Stimulated activated naive CD8-positive, alpha-beta T cell treated with anti-CD3 and anti-CD28 coated beads, Interleukin-15, Interleukin-2, amounts not matched to agents 100 ng/mL and 50 ng/mL, for 24 hours (primary cell): ENCODE measurements at regions not wholly inside any gene's neighbourhood (a gene's known extent, or its start where the extent isn't known, plus 50 kb on each side); places are given as distances from the start of the nearest gene placed in this dataset.

Source experiments
- H3K27ac Mint-ChIP-seq: one replicate; pipeline ENCODE4 v1.8.0; 2021; ENCODE audit warnings: mild to moderate bottlenecking, mixed read lengths
- H3K27me3 Mint-ChIP-seq: one replicate; pipeline ENCODE4 v1.8.0; 2021; ENCODE audit warnings: mixed read lengths
- H3K36me3 Mint-ChIP-seq: one replicate; pipeline ENCODE4 v1.8.0; 2021; ENCODE audit warnings: low read depth, mixed read lengths
- H3K4me1 Mint-ChIP-seq: one replicate; pipeline ENCODE4 v1.8.0; 2021; ENCODE audit warnings: low read depth, mixed read lengths
- H3K4me3 Mint-ChIP-seq: one replicate; pipeline ENCODE4 v1.8.0; 2021; ENCODE audit warnings: mild to moderate bottlenecking, mixed read lengths
- H3K9me3 Mint-ChIP-seq: one replicate; pipeline ENCODE4 v1.8.0; 2021; ENCODE audit warnings: mixed read lengths

DNA sequence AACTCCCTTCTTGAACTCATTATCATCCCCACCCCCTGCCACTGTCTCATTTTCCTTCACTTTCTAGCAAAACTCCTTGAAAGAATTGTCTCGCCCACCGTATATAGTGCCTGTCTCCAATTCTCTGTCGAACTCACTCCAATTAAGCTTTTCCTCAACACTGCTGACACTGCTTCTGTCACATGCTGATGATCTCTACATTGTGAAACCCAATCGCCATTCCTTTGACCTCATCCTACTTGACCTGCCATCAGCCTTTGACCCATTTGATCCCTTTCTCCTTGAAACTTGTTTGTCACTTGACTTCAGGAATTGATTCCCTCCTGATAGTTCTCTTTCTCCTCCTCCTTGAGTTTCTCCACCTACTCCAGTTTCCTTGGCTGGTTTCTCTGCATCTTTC lies 54.8 kb downstream of the CCDC71L start:
- Mint-ChIP-seq H3K9me3 (no peaks in the 10 kb centered on the region), H3K27me3 (no peaks in the 10 kb centered on the region), H3K36me3 (no peaks in the 10 kb centered on the region), H3K4me1 (no peaks in the 10 kb centered on the region), H3K4me3 (no peak overlapping the region), H3K27ac (no peak overlapping the region)

DNA sequence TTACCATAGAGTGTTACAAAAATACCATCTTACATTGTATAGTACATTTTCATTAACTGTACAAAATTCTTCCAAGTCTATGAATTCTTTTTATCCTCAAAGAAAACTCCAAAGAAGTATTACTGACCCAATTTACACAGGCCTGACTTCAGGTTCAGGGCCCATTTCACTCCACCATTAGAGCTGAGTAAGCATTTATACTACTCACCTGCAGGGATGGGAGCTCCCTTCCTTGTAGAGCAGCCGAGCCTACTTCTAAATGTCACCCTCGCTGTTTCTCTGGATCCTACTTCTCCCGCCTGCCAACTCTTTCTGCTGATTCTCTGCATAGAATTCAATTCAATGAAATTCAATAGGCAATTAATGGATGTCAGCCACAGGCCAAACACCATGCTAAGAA lies 56.0 kb downstream of the CCDC71L start:
- Mint-ChIP-seq H3K36me3 (no peaks in the 10 kb centered on the region), H3K4me3 (no peak overlapping the region), H3K27ac (no peak overlapping the region), H3K27me3 (no peaks in the 10 kb centered on the region), H3K4me1 (no peaks in the 10 kb centered on the region), H3K9me3 (no peaks in the 10 kb centered on the region)

DNA sequence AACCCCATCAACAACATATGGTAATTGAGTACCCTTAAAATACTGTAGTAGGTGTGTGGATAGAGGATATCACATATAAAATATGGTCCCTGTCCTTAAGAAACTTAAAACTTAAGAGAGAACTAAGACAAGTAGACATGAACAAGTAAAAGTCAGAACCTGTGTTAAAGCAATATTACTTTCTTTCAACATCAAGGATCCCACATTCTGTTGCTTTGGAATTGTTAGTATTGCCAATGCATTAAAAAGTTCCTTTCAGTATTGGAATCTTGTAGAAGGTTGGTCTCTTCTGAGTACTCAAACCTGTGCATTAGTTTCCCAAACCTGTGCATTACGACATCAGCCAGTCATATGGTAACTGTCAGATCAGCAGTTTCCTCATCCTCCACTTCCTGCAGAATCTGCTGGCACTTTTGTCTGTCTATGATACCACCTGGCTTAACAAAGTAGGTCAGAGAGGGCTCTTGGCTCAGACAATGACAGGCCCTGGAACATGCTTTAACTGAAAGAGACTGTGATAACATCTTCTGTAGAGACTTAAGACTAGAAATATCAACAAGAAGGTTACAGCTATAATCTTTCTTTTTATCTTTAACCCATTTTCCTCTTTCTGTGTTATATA lies 56.5 kb downstream of the CCDC71L start:
- Mint-ChIP-seq H3K4me1 (no peaks in the 10 kb centered on the region), H3K36me3 (no peaks in the 10 kb centered on the region), H3K4me3 (no peak overlapping the region), H3K27ac (no peak overlapping the region), H3K27me3 (no peaks in the 10 kb centered on the region), H3K9me3 (no peaks in the 10 kb centered on the region)

DNA sequence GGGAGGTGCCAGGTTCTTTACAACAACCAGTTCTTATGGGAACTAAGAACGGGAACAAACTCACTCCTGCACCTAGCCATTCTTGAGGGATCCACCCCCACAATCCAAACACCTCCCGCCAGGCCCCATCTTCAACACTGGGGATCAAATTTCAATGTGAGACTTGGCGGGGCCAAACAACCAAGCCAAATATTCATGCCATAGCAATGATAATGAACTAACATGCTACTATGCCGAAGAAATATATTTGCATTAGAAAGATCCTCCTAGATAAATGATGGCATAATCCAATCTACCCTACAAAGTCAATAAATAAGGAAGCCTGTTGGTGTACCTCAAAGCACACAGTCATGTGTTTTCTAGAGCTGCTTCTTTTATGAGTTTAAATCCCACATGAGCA lies 57.6 kb downstream of the CCDC71L start:
- Mint-ChIP-seq H3K27ac (no peak overlapping the region), H3K9me3 (no peaks in the 10 kb centered on the region), H3K4me1 (peaks cover 6% of the 10 kb centered on the region), H3K36me3 (no peaks in the 10 kb centered on the region), H3K27me3 (no peaks in the 10 kb centered on the region), H3K4me3 (no peak overlapping the region)

DNA sequence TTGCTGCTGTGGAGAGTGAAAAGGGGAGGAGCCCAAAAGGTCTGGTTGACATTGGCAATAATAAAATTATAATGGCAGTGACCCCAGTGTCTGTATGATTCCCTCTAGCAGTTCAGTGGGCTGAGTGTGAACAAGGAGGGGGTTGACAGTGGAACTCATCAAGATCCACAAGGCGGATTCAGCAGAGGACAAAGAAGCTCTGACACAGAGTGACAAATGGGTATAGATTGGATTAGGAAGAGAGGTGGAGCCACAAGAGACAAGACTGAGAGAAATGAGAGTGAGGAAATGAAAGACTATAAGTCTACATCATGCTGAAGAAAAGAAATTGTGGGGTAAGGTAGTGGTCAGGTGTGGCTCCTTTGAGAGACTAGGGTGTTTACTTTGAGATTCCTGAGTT lies 58.9 kb downstream of the CCDC71L start:
- no peaks in the 10 kb centered on the region for H3K27me3 Mint-ChIP-seq
- no peak overlapping the region for H3K27ac Mint-ChIP-seq
- no peaks in the 10 kb centered on the region for H3K36me3 Mint-ChIP-seq
- peaks cover 6% of the 10 kb centered on the region for H3K4me1 Mint-ChIP-seq
- no peaks in the 10 kb centered on the region for H3K9me3 Mint-ChIP-seq
- H3K4me3 Mint-ChIP-seq, result no peak overlapping the region

DNA sequence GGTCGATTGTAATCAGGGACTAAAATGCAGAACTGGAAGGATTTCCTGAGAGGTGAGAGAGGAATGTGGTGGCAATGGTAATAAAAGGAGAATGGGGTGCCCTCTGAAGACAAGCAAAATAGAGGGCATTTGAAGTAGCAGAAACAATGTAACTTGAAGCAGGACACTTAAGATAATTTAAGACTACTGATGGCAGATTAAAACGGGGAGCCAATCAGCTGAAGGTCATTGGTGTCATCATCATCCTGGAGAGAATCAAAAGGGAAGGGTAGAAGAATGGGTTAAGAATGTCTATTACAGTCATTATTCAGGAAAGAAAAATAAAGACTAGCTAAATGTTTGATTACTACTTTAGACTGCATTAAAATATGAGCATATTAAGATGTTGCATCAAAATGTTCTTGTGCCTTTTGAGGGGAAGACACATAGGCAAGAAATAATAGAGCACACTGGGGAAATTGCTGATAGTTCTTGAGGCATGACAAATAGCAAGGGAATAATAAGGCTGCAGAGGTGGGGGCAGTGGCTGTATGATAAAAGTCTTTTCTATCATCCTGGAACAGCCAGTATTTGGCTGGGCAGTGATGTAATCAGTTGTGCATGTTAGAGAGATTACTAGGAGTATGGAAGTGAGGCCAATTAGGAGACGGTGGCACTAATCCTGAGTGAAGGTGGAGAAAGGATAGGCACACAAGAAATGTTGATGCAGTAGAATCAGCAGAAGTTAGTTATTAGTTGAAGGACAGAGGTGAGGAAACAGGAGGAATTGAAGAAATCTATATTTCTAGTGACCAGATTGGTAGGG lies 60.2 kb downstream of the CCDC71L start:
- H3K9me3 Mint-ChIP-seq, result no peaks in the 10 kb centered on the region
- peaks cover 6% of the 10 kb centered on the region for H3K4me1 Mint-ChIP-seq
- H3K4me3 Mint-ChIP-seq, result no peak overlapping the region
- H3K27ac Mint-ChIP-seq, result no peak overlapping the region
- H3K27me3 Mint-ChIP-seq, result peaks cover 3% of the 10 kb centered on the region
- no peaks in the 10 kb centered on the region for H3K36me3 Mint-ChIP-seq

DNA sequence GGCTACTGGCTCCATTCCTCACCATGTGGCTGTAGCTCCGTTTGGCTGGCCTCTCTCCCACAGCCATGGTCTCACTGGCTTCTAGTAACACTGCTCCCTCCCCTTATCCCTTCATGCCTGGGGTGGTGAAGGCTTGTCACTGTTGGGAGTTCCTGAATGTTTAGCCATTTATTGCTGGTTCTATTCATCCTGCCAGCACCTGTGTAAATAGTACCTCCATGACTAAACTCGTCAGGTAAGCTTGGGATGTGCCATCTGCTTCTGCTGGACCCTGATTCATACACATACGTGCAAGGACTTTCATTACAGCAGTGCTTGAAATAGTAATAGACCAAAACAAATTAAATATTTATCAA lies 61.6 kb downstream of the CCDC71L start:
- Mint-ChIP-seq H3K9me3 (no peaks in the 10 kb centered on the region), H3K4me1 (peaks cover 6% of the 10 kb centered on the region), H3K27ac (no peak overlapping the region), H3K27me3 (peaks cover 6% of the 10 kb centered on the region), H3K36me3 (no peaks in the 10 kb centered on the region), H3K4me3 (no peak overlapping the region)

DNA sequence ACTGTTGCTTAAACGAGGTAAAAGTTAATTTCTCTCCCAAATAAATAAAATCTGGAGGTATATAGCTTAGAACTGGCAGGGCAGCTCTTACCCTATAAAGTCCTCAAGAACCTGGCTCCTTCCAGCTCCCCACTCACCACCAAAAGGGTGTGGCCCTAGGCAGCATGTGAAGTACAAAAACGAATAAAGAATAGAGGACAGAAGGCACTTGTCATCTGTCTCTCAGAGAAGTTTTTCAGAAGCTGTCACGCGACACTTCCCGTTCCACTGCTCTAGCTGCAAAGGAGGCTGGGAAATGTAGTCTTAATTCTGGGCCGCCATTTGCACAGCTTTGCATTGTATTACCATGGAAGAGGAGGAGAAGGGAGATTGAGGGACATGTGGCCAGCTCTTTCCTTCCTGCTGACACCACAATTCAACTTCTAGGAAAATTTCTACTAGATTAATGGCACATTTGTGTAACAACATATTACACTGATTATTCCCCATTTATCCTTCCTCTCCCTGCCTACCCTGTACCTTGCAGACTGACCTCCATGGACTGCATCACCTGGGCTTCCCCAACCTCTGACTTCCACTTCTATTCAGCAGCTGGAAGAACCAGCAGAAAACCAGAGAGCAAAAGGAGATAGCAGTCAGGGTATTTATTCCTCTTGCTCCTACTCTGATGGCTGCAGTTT lies 62.2 kb downstream of the CCDC71L start:
- H3K4me1 Mint-ChIP-seq, result peaks cover 6% of the 10 kb centered on the region
- peaks cover 10% of the 10 kb centered on the region for H3K27me3 Mint-ChIP-seq
- no peaks in the 10 kb centered on the region for H3K36me3 Mint-ChIP-seq
- peak overlapping the region; percentile 21 for H3K4me3 Mint-ChIP-seq
- H3K27ac Mint-ChIP-seq, result no peak overlapping the region
- no peaks in the 10 kb centered on the region for H3K9me3 Mint-ChIP-seq

DNA sequence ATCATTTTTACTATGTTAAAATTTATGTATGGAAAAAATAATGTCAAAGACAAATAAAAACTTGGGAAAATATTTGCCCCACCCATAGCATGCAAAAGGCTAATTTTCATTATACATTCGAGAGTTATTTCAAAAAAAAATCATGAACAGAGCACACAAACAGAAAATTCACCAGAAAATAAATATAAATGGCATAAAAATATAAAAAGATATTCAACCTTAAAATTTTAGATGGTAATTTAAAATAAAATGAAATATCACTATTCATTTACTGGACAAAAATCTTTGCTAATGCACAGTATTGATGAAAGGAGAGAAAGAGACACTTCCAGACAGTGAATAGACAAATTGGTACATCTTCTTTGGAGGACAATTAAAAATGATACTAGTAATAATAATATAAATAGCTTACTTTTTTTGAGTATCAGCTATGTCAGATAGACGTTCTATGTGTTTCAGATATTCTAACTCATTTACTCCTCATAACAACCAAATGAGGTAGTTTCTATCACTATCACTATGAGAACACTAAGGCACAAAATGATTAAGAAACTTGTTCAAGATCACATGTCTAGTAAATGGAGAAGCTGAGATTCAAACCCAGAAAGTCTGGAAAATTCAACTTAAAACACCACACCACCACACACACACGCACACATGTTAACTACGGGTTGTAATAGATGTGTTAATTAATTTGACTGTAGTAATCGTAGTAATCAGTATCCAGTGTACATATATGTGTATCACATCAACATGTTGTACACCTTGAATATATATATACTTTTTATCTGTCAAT lies 63.0 kb downstream of the CCDC71L start:
- H3K4me1 Mint-ChIP-seq, result peaks cover 6% of the 10 kb centered on the region
- no peaks in the 10 kb centered on the region for H3K36me3 Mint-ChIP-seq
- no peaks in the 10 kb centered on the region for H3K9me3 Mint-ChIP-seq
- peaks cover 17% of the 10 kb centered on the region for H3K27me3 Mint-ChIP-seq
- H3K27ac Mint-ChIP-seq, result no peak overlapping the region
- H3K4me3 Mint-ChIP-seq, result no peak overlapping the region

DNA sequence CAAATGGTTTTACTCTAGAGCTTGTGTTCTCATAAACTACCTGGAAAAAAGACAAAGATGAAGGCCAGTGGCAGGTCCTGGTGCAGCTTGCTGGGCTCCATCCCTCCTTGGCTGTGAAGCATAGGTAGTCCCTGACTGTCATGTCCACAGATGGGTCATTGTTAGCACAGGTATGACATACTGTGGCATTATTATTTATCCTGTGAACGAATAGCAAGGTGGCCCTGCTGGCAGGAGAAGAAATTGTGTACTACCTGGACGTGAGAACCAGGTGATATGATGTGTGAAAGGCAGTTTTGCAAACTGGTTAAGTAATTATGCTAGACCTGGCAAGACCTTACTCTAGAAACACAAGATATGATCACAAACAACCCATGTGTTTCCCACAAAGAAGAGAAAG lies 63.9 kb downstream of the CCDC71L start:
- Mint-ChIP-seq H3K27me3 (peaks cover 18% of the 10 kb centered on the region), H3K9me3 (no peaks in the 10 kb centered on the region), H3K4me1 (peaks cover 6% of the 10 kb centered on the region), H3K36me3 (no peaks in the 10 kb centered on the region), H3K27ac (no peak overlapping the region), H3K4me3 (no peak overlapping the region)

DNA sequence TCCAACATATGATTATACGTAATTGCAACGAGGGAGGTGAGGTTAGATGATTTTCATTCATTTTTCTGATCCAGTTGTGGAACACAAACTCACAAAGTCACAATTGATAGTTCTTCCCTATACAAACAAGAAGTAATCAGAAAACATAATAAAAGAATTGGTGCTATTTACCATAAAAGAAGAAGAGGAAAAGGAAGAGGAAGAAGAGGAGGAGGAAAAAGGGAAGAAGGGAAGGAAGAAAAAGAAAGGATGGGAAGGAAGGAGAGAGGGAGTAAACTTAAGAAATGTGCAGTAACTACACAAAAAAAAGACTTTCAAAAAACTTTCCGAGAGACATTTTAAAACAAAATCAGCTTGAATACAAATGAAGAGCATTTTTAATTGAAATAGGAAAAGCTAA lies 65.0 kb downstream of the CCDC71L start:
- H3K4me3 Mint-ChIP-seq, result no peak overlapping the region
- peaks cover 6% of the 10 kb centered on the region for H3K4me1 Mint-ChIP-seq
- H3K36me3 Mint-ChIP-seq, result no peaks in the 10 kb centered on the region
- H3K27me3 Mint-ChIP-seq, result peaks cover 21% of the 10 kb centered on the region
- H3K27ac Mint-ChIP-seq, result no peak overlapping the region
- no peaks in the 10 kb centered on the region for H3K9me3 Mint-ChIP-seq

DNA sequence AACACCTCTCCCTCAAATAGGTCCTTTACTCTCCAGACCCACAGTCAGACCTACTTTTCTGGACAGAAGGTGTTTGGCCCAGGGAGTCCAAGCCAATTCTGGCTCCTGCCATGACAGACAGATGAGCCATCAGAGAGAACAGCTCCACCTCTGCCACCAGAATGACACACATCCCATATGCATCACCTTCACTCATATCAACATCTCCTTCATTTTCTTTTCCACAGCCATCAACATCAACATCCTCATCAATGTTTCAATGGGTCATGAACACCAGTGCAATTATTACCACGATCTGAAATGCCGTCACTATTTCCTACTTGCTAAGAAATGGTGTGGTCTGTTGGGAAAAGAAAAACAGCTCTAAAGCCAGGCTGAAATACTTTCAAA lies 67.9 kb downstream of the CCDC71L start:
- Mint-ChIP-seq H3K4me3 (no peak overlapping the region), H3K4me1 (no peaks in the 10 kb centered on the region), H3K27me3 (peaks cover 31% of the 10 kb centered on the region), H3K27ac (no peak overlapping the region), H3K36me3 (no peaks in the 10 kb centered on the region), H3K9me3 (no peaks in the 10 kb centered on the region)

DNA sequence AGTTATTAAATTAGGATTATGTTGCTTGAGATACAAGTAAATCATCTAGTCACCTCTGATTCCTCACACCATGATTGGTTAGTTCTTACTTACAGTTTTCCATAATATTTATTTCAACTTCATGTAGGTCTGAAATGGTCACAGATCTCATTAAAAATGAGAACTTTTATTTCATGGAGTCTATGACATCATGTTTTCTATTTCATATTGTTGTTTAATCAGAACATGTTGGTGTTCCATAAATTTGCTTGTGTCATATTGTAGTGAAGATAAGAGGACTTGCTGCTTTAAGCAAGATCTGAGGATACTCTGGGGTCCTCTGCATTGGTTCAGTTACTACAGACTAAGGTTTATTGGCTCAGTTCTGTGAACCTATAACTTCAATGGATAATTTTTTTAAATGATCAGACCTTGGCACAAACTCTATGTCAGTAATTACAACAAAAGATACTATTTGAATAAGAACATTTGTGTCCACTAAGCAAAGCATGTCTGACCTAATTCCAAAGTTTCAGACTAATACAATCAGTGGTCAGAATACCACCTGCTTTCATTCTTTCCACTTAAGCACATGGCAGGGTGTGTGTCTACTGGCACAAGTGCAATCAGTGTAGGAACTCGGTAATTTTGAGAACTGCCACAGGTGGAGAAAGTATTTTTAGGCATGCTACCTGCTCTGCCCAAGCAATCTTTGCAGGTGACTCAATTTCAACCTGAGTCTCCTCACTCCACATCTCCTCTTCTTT lies 68.5 kb downstream of the CCDC71L start:
- H3K27me3 Mint-ChIP-seq, result peaks cover 31% of the 10 kb centered on the region
- H3K4me1 Mint-ChIP-seq, result no peaks in the 10 kb centered on the region
- no peak overlapping the region for H3K27ac Mint-ChIP-seq
- H3K4me3 Mint-ChIP-seq, result no peak overlapping the region
- no peaks in the 10 kb centered on the region for H3K36me3 Mint-ChIP-seq
- no peaks in the 10 kb centered on the region for H3K9me3 Mint-ChIP-seq

DNA sequence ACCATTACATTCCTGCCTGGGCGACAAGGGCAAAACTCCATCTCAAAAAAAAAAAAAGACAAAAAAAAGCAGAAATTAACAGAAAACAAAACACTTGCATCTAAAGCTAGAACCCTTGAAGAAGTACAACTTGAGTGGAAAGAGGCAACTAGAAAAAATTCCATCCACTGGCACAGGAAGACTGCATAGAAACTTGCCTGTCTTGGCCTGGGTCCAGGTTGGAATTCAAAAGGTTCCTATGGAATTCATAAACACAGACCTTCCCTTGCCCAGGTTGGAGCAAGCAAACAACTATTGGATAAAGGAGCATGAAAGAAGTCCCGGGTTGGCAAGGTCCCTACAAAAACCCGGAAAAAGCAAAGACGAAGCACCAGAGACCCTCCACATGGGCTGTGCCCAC lies 69.8 kb downstream of the CCDC71L start:
- no peaks in the 10 kb centered on the region for H3K36me3 Mint-ChIP-seq
- H3K27ac Mint-ChIP-seq, result no peak overlapping the region
- no peaks in the 10 kb centered on the region for H3K4me1 Mint-ChIP-seq
- no peak overlapping the region for H3K4me3 Mint-ChIP-seq
- H3K27me3 Mint-ChIP-seq, result peaks cover 31% of the 10 kb centered on the region
- no peaks in the 10 kb centered on the region for H3K9me3 Mint-ChIP-seq
